Vagina (tissue), 2 donors: ENCODE measurements at regions not wholly inside any gene's neighbourhood (a gene's known extent, or its start where the extent isn't known, plus 50 kb on each side); places are given as distances from the start of the nearest gene placed in this dataset.

Experiments
- DNase-seq, 2 donors: peaks; one replicate each; pipeline ENCODE4 v3.0.0-alpha.2; 2017; ENCODE audit errors: extremely low spot score in 2 of 2
- H3K27ac ChIP-seq: fragments of 200-600 bp; sonication (generic); one replicate; pipeline ENCODE4 v1.5.1; 2019
- H3K27me3 ChIP-seq: fragments of 200-600 bp; sonication (generic); one replicate; pipeline ENCODE4 v1.5.1; 2019
- H3K36me3 ChIP-seq, 2 donors: fragments of 200-600 bp; sonication (generic); one replicate each; pipeline ENCODE4 v1.5.1; 2017 to 2019
- H3K4me1 ChIP-seq: fragments of 200-600 bp; sonication (generic); one replicate; pipeline ENCODE4 v1.5.1; 2019
- H3K4me3 ChIP-seq, 2 donors: fragments of 200-600 bp; sonication (generic); 1 replicate in 1 of 2; 2 replicates in 1 of 2; pipeline ENCODE4 v1.5.1; 2016 to 2019
- H3K9me3 ChIP-seq: fragments of 200-600 bp; sonication (generic); one replicate; pipeline ENCODE4 v1.5.1; 2019
- POLR2A ChIP-seq, 2 donors: fragments of 450-650 bp; IDR thresholded peaks; one replicate each; pipeline ENCODE4 v1.6.1; 2017; ENCODE audit warnings: antibody characterized with exemption in 2 of 2, mild to moderate bottlenecking in 2 of 2, moderate library complexity in 2 of 2
- POLR2AphosphoS5 ChIP-seq, 2 donors: sonication (generic); formaldehyde crosslinking; IDR thresholded peaks; one replicate each; pipeline ENCODE4 v1.9.0; 2017; ENCODE audit warnings: antibody characterized with exemption in 2 of 2, mild to moderate bottlenecking in 2 of 2, low read depth in 1 of 2; ENCODE audit not compliant: insufficient read depth in 1 of 2
- intact Hi-C: fragments of 100-400 bp; cut with DNase I; formaldehyde crosslinking; loops from one replicate; pipeline ENCODE4 v1.15.1; 2023
- TF ChIP-seq, protein P1 (sequence below), 3 experiments: fragments of 450-650 bp in 2 of 3; fragments of 200-600 bp in 1 of 3; sonication (generic) in 1 of 3; IDR thresholded peaks; one replicate each; pipeline ENCODE4 v1.5.1; 2017 to 2019; ENCODE audit warnings: antibody characterized with exemption in 3 of 3, mild to moderate bottlenecking in 2 of 3, moderate library complexity in 2 of 3

DNA sequence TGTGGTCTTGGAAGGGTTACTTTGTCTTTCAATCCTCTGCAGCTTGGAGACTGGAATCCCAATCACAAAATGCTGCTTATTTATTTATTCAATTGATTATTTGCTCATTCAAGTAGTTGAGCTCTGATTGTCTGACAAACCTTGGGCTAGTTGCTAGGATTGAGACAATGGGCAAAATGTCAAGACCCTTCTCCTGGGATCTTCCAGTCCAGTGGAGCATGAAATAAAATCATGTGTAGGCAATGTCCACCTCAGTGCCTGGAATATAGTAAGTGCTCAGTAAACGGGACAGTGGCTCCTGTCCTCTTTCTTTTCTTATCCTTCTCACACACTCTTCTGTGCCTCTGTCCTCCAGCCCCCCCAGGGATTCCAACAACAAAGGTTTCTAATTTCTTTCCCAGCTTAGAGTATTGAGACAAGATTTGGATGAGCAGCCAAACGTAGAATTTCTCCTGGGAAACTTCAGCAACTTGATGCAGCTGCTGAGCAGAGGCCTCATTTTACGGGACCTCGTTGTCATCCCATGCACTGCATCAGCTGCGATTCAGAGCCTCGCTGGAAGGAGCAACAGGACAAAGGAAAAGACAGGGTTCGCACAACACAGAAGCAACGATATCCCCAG is 545.0 kb downstream of the SOX11 start:
- Histone ChIP-seq H3K4me3 (no peak overlapping the region), H3K9me3 (no peaks in the 10 kb centered on the region)
- no peak for TF ChIP-seq POLR2AphosphoS5 (IDR thresholded peaks at IDR 0.05; ENCODE audit: insufficient read depth in 1 of 2, low read depth in 1 of 2)
- no peak for TF ChIP-seq POLR2A (IDR thresholded peaks at IDR 0.05)
- TF ChIP-seq, protein P1, sequence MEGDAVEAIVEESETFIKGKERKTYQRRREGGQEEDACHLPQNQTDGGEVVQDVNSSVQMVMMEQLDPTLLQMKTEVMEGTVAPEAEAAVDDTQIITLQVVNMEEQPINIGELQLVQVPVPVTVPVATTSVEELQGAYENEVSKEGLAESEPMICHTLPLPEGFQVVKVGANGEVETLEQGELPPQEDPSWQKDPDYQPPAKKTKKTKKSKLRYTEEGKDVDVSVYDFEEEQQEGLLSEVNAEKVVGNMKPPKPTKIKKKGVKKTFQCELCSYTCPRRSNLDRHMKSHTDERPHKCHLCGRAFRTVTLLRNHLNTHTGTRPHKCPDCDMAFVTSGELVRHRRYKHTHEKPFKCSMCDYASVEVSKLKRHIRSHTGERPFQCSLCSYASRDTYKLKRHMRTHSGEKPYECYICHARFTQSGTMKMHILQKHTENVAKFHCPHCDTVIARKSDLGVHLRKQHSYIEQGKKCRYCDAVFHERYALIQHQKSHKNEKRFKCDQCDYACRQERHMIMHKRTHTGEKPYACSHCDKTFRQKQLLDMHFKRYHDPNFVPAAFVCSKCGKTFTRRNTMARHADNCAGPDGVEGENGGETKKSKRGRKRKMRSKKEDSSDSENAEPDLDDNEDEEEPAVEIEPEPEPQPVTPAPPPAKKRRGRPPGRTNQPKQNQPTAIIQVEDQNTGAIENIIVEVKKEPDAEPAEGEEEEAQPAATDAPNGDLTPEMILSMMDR (IDR thresholded peaks at IDR 0.05) = no peak

DNA sequence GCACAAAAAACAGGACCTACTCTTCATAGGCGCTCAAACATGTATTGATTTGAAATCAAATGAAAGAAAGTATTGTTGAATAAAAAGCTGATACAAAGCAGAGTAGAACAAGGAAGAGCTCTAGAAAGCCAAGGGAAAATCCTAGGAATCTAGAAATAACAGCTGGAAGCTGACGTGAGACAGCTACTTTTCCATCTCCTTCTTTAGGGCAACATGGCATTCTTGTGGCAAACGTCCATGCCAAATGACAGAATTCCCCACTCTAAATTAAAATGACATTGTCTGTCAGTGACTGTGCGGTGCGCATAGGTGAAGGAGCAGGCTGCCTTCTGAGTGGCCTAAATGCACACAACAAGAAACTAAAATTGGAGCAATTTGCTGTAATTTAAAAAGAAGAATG is 557.4 kb downstream of the SOX11 start:
- DNase-seq = no peak
- Histone ChIP-seq H3K36me3 (no peaks in the 10 kb centered on the region), H3K4me3 (no peak overlapping the region), H3K9me3 (no peaks in the 10 kb centered on the region), H3K4me1 (no peaks in the 10 kb centered on the region), H3K27me3 (no peaks in the 10 kb centered on the region), H3K27ac (no peak overlapping the region)
- no peak for TF ChIP-seq POLR2AphosphoS5 (IDR thresholded peaks at IDR 0.05; ENCODE audit: insufficient read depth in 1 of 2, low read depth in 1 of 2)
- TF ChIP-seq, protein P1 (IDR thresholded peaks at IDR 0.05) = no peak
- intact Hi-C loops = no loop called here

More for the DNA sequence above, 545.0 kb downstream of the SOX11 start:
- no peak for DNase-seq
- Histone ChIP-seq H3K36me3 (no peaks in the 10 kb centered on the region), H3K4me1 (no peaks in the 10 kb centered on the region), H3K27ac (no peak overlapping the region), H3K27me3 (no peaks in the 10 kb centered on the region)
- intact Hi-C loops = no loop called here

DNA sequence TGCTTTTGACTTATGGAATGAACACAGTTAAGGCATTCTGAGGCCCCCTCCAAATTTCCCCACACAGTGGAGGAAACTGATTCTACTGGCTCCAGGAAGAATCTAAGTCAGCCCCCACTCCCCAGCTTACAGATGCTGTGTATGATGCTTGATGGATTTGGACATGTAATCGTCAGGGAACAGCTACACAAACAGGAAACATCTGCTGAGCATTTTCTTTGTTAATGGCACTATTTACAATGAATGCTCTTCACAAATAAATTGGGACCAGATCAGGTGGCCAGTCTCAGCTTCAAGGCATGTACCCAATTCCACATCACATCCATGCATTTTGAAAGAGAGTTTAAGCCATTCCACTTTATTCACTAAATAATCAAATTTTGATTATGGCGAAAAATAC is 562.3 kb downstream of the SOX11 start:
- Histone ChIP-seq H3K4me3 (no peak overlapping the region), H3K4me1 (no peaks in the 10 kb centered on the region), H3K27me3 (no peaks in the 10 kb centered on the region), H3K9me3 (no peaks in the 10 kb centered on the region), H3K27ac (no peak overlapping the region), H3K36me3 (no peaks in the 10 kb centered on the region)
- no peak for DNase-seq
- intact Hi-C loops = no loop called here
- TF ChIP-seq POLR2AphosphoS5 (IDR thresholded peaks at IDR 0.05; ENCODE audit: insufficient read depth in 1 of 2, low read depth in 1 of 2) (no peak), POLR2A (IDR thresholded peaks at IDR 0.05) (no peak)
- TF ChIP-seq, protein P1 (IDR thresholded peaks at IDR 0.05) = no peak

DNA sequence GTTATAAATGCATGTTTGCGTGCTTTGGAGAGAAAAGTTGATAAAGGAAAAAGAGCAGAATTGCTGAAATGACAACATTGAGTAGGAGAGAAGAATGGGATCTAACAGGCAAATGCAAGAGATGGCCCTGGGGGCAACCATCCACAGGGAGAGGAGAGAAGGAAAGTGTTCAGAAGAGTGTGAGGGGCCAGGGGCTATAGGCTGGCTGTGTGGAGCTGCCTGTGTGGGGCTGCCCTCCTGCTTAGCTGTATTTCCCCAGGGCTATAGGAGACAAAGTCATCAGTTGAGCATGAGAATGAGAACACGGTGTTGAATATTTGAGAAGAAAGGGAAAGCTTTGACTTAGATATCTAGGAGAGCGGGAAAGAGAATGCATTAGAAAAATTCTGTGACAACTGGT is 572.0 kb downstream of the SOX11 start:
- no peak for TF ChIP-seq POLR2A (IDR thresholded peaks at IDR 0.05)
- TF ChIP-seq POLR2AphosphoS5 (IDR thresholded peaks at IDR 0.05; ENCODE audit: insufficient read depth in 1 of 2, low read depth in 1 of 2) = no peak
- TF ChIP-seq, protein P1 (IDR thresholded peaks at IDR 0.05) = no peak
- H3K27me3 ChIP-seq = no peaks in the 10 kb centered on the region
- no peak for DNase-seq
- H3K4me3 ChIP-seq = no peak overlapping the region
- no peaks in the 10 kb centered on the region for H3K36me3 ChIP-seq
- no peaks in the 10 kb centered on the region for H3K9me3 ChIP-seq
- no peak overlapping the region for H3K27ac ChIP-seq
- intact Hi-C loops = no loop called here
- H3K4me1 ChIP-seq = no peaks in the 10 kb centered on the region

DNA sequence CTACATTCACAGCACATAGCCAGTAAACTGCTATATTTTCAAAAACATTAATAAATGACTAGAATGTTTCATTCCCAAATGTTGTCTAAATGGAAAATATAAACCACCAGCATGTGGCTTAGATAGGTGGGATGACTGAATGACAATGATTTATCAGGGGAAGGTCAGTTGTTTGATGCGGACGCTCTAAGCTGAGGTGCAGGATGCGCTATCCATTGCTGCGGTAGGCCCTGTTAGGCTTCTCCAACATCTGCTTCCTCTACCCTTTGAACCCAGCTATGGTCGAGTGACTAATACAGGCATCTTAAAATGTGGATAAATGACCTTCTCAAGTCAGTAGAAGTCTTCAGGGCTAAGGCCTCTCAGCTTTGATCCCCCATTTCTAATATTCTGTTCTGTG is 584.2 kb downstream of the CMPK2 start:
- TF ChIP-seq POLR2A (IDR thresholded peaks at IDR 0.05) (no peak), POLR2AphosphoS5 (IDR thresholded peaks at IDR 0.05; ENCODE audit: insufficient read depth in 1 of 2, low read depth in 1 of 2) (no peak)
- TF ChIP-seq, protein P1 (IDR thresholded peaks at IDR 0.05) = no peak
- Histone ChIP-seq H3K4me1 (no peaks in the 10 kb centered on the region), H3K9me3 (no peaks in the 10 kb centered on the region), H3K27me3 (no peaks in the 10 kb centered on the region), H3K36me3 (no peaks in the 10 kb centered on the region), H3K4me3 (no peak overlapping the region), H3K27ac (no peak overlapping the region)
- DNase-seq = no peak
- intact Hi-C loops = no loop called here
